DMS53 (cell line): ENCODE measurements at regions not wholly inside any gene's neighbourhood (a gene's known extent, or its start where the extent isn't known, plus 50 kb on each side); places are given as distances from the start of the nearest gene placed in this dataset.
"Not testable (repeated sequence)": the region's sequence is repeated elsewhere in the genome, so short reads cannot be mapped to it uniquely, and the experiment has no call there.

Experiments used
- DNase-seq: peaks from one replicate; lab custom pipeline; 2025; lab: John Stamatoyannopoulos, UW

GRCh38 chr16:32847379-32847778 is 171.4 kb upstream of the TP53TG3 start:
- not testable (repeated sequence) for DNase-seq

GRCh38 chr16:32845572-32845971 is 169.6 kb upstream of the TP53TG3 start:
- DNase-seq = not testable (repeated sequence)

- not testable (repeated sequence) for DNase-seq
Measured at GRCh38 chr16:32842844-32843243, 166.9 kb upstream of the TP53TG3 start.

GRCh38 chr16:32807280-32807679 is 131.3 kb upstream of the TP53TG3 start:
- not testable (repeated sequence) for DNase-seq

- DNase-seq = not testable (repeated sequence)
Measured at GRCh38 chr16:32805639-32806038, 129.7 kb upstream of the TP53TG3 start.
